Heart left ventricle (tissue), 13 donors: ENCODE measurements at regions not wholly inside any gene's neighbourhood (a gene's known extent, or its start where the extent isn't known, plus 50 kb on each side); places are given as distances from the start of the nearest gene placed in this dataset.

ENCODE experiments used
- POLR2A ChIP-seq, 2 donors: fragments of 450-650 bp; IDR thresholded peaks; one replicate each; pipeline ENCODE4 v1.6.1; 2017; ENCODE audit warnings: antibody characterized with exemption in 2 of 2, mild to moderate bottlenecking in 2 of 2, moderate library complexity in 2 of 2
- TF ChIP-seq, protein P1 (sequence below), 12 donors: fragments of 200-600 bp; sonication (generic) in 4 of 12; IDR thresholded peaks; one replicate each; pipeline versions ENCODE4 v1.5.0 to v1.8.0; 2018 to 2022; ENCODE audit warnings: antibody characterized with exemption in 12 of 12, mild to moderate bottlenecking in 5 of 12
- donor health status: ischemic (EF 13 %, LVEDD 7.1; RV severe dilation, severe dysfunction).
- donor health status: DM: no; HTN: yes; CAD: no.
- donor health status: DM: no; HTN: no; CAD: no.
- donor health status: ischemic (EF 25% LVEDD 6.9; RV normal size, moderate dysfunction).
- donor health status: ischemic (EF 25% LVEDD 5.7; RV mildly dilated, moderate dysfunction).
- donor health status: ischemic (EF 35%, LVEDD 5.7; RV mildly dilated, moderate dysfunction).
- donor health status: nonischemic (EF 11% LVEDD 7.7; RV severe dilation, severe dysfunction).
- donor health status: DM: yes; HTN: yes; CAD: no.
- donor health status: PGD.
- donor health status: ischemic (EF 29% LVEDD 5.4; RV normal size, mild dysfunction).
- donor health status: nonischemic (EF 23%, LVEDD 6.1; RV moderate dilation, normal function).

DNA sequence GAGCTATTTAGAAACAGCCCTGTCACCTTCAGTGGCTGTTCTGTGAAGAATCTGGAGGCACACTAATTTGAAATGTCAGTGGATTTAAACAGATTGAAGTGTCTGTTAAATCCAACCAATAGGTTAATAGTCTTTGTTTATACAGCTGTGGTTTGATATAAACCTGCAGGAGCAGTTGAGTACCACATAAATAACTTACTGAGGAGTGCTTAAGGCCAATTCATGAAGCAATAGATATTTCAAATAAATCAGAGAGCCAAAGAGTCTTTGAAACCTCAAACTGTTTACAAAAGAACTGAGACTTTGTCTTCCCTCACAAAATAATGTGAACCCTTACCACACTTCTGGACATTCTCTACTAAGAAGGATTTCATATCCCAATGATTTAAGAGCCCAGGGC, 111.9 kb downstream of the FEM1C start:
- TF ChIP-seq, protein P1, sequence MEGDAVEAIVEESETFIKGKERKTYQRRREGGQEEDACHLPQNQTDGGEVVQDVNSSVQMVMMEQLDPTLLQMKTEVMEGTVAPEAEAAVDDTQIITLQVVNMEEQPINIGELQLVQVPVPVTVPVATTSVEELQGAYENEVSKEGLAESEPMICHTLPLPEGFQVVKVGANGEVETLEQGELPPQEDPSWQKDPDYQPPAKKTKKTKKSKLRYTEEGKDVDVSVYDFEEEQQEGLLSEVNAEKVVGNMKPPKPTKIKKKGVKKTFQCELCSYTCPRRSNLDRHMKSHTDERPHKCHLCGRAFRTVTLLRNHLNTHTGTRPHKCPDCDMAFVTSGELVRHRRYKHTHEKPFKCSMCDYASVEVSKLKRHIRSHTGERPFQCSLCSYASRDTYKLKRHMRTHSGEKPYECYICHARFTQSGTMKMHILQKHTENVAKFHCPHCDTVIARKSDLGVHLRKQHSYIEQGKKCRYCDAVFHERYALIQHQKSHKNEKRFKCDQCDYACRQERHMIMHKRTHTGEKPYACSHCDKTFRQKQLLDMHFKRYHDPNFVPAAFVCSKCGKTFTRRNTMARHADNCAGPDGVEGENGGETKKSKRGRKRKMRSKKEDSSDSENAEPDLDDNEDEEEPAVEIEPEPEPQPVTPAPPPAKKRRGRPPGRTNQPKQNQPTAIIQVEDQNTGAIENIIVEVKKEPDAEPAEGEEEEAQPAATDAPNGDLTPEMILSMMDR (IDR thresholded peaks at IDR 0.05): no peak
- TF ChIP-seq POLR2A (IDR thresholded peaks at IDR 0.05): no peak
